ENCODE measurements at regions not wholly inside any gene's neighbourhood (a gene's known extent, or its start where the extent isn't known, plus 50 kb on each side); places are given as distances from the start of the nearest gene placed in this dataset.

- ChIA-PET CTCF (no interaction called here), POLR2A (no interaction called here), RAD21 (ENCODE audit: low non-redundant PET in 1 of 2, low total read pairs in 2 of 2, uncharacterized antibody in 2 of 2, unreplicated experiment in 2 of 2) (no interaction called here)
- Histone ChIP-seq H3K4me1 (ENCODE audit: control insufficient read depth in 1 of 2, insufficient read depth in 2 of 2, low read length in 2 of 2) (peaks cover 0 to 13% of the 10 kb centered on the region in 2 experiments; a peak in 2 of 4 replicates), H3K27me3 (ENCODE audit: insufficient read depth, low read length) (no peaks in the 10 kb centered on the region), H3K4me2 (ENCODE audit: low read length) (no peak overlapping the region), H3K79me2 (ENCODE audit: insufficient read depth, low read length) (no peaks in the 10 kb centered on the region), H2AFZ (ENCODE audit: low read depth, low read length, poor library complexity, severe bottlenecking) (no peak overlapping the region), H3K9me2 (ENCODE audit: insufficient read depth) (no peaks in the 10 kb centered on the region), H4K20me1 (ENCODE audit: insufficient read depth) (no peaks in the 10 kb centered on the region), H3K36me3 (ENCODE audit: control insufficient read depth in 1 of 2, insufficient read depth in 2 of 2, low read length in 2 of 2) (no peaks in the 10 kb centered on the region), H3K9me3 (ENCODE audit: control insufficient read depth in 1 of 2, insufficient read depth in 1 of 2, low read depth in 1 of 2, low read length in 2 of 2) (no peaks in the 10 kb centered on the region), H3K4me3 (replicated peaks in 1 of 2; ENCODE audit: low read depth in 1 of 2, low read length in 2 of 2) (no peak overlapping the region), H3K9ac (ENCODE audit: low read length) (no peak overlapping the region), H3K27ac (ENCODE audit: low read depth, low read length) (no peak overlapping the region)
- ATAC-seq: no peak
- no TSS peak for BruUV-seq (replicated peaks)
- no peak for DNase-seq (ENCODE audit: low read depth, low spot score)
- TF ChIP-seq CEBPB (IDR thresholded peaks at IDR 0.05; ENCODE audit: low read depth): no peak
- TF ChIP-seq EZH2phosphoT487 (IDR thresholded peaks at IDR 0.05; ENCODE audit: borderline replicate concordance): no peak
- no peak for TF ChIP-seq FOSL1 (IDR thresholded peaks at IDR 0.05; ENCODE audit: low read depth)
- TF ChIP-seq SRF (IDR thresholded peaks at IDR 0.05; ENCODE audit: low read depth): no peak
- no peak for TF ChIP-seq EZH2 (IDR thresholded peaks at IDR 0.05)
- TF ChIP-seq REST (IDR thresholded peaks at IDR 0.05; ENCODE audit: low read depth): no peak
- no peak for TF ChIP-seq ZNF274 (IDR thresholded peaks at IDR 0.05; ENCODE audit: low read depth, low read length)
- intact Hi-C loops (cut with micrococcal nuclease): no loop called here
These were observed 425.2 kb upstream of the MIS18BP1 start for GRCh38 chr14:45678163-45678562.

DNA sequence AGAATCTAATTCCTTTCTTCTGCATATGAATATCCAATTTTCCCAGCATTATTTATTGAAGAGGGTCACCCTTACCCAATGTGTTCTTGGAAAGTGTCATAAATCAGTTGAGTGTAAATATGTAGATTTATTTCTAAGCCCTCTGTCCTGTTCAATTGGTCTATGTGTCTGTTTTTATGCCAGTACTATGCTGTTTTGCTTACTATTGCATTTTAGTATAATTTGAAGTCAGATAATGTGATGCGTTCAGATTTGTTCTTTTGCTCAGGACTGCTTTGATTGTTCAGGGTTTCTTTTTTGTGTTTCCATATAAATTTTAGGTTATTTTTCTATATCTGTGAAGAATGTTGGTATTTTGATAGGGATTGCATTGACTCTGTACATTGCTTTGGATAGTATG, 420.4 kb upstream of the MIS18BP1 start:
- H3K4me3 ChIP-seq (replicated peaks in 1 of 2; ENCODE audit: low read depth in 1 of 2, low read length in 2 of 2): no peak overlapping the region
- ChIA-PET RAD21 (ENCODE audit: low non-redundant PET in 1 of 2, low total read pairs in 2 of 2, uncharacterized antibody in 2 of 2, unreplicated experiment in 2 of 2) (no interaction called here), CTCF (no interaction called here), POLR2A (no interaction called here)
- ATAC-seq (no peak), DNase-seq (ENCODE audit: low read depth, low spot score) (no peak)
- H3K9me3 ChIP-seq (ENCODE audit: control insufficient read depth in 1 of 2, insufficient read depth in 1 of 2, low read depth in 1 of 2, low read length in 2 of 2): no peaks in the 10 kb centered on the region
- TF ChIP-seq ZBTB33 (IDR thresholded peaks at IDR 0.05; ENCODE audit: extremely low read depth, insufficient replicate concordance, low read length) (no peak), YY1 (IDR thresholded peaks at IDR 0.05; ENCODE audit: extremely low read depth, insufficient replicate concordance, low read depth, low read length) (no peak), JUND (IDR thresholded peaks at IDR 0.05) (no peak), ZNF274 (IDR thresholded peaks at IDR 0.05; ENCODE audit: low read depth, low read length) (no peak), POLR2A (IDR thresholded peaks at IDR 0.05; ENCODE audit: borderline replicate concordance, extremely low read depth, insufficient read depth, insufficient read length) (no peak), SP1 (IDR thresholded peaks at IDR 0.05; ENCODE audit: low read depth) (no peak), CBX3 (IDR thresholded peaks at IDR 0.05; ENCODE audit: low read depth) (no peak), RAD21 (IDR thresholded peaks at IDR 0.05; ENCODE audit: low read depth) (no peak), FOSL1 (IDR thresholded peaks at IDR 0.05; ENCODE audit: low read depth) (no peak), CEBPB (IDR thresholded peaks at IDR 0.05; ENCODE audit: low read depth) (no peak), EZH2 (IDR thresholded peaks at IDR 0.05) (no peak), ZFX (IDR thresholded peaks at IDR 0.05) (no peak), ATF3 (IDR thresholded peaks at IDR 0.05) (no peak), POLR2AphosphoS5 (IDR thresholded peaks at IDR 0.05; ENCODE audit: low read depth, low read length) (no peak)
- BruUV-seq (replicated peaks): no TSS peak
- H2AFZ ChIP-seq (ENCODE audit: low read depth, low read length, poor library complexity, severe bottlenecking): no peak overlapping the region
- H3K9ac ChIP-seq (ENCODE audit: low read length): no peak overlapping the region
- no peak overlapping the region for H3K27ac ChIP-seq (ENCODE audit: low read depth, low read length)
- H3K4me1 ChIP-seq (ENCODE audit: control insufficient read depth in 1 of 2, insufficient read depth in 2 of 2, low read length in 2 of 2): no peaks in the 10 kb centered on the region
- no peak overlapping the region for H3K4me2 ChIP-seq (ENCODE audit: low read length)
- H3K79me2 ChIP-seq (ENCODE audit: insufficient read depth, low read length): no peaks in the 10 kb centered on the region
- H3K36me3 ChIP-seq (ENCODE audit: control insufficient read depth in 1 of 2, insufficient read depth in 2 of 2, low read length in 2 of 2): no peaks in the 10 kb centered on the region
- no peaks in the 10 kb centered on the region for H4K20me1 ChIP-seq (ENCODE audit: insufficient read depth)
- no peaks in the 10 kb centered on the region for H3K27me3 ChIP-seq (ENCODE audit: insufficient read depth, low read length)
- H3K9me2 ChIP-seq (ENCODE audit: insufficient read depth): no peaks in the 10 kb centered on the region
- intact Hi-C loops (cut with micrococcal nuclease): no loop called here
